Peyer's patch (tissue), 4 donors: ENCODE measurements at regions not wholly inside any gene's neighbourhood (a gene's known extent, or its start where the extent isn't known, plus 50 kb on each side); places are given as distances from the start of the nearest gene placed in this dataset.

Experiments
- POLR2A ChIP-seq, 2 donors: fragments of 450-650 bp; IDR thresholded peaks; one replicate each; pipeline ENCODE4 v1.5.1; 2017; ENCODE audit warnings: antibody characterized with exemption in 2 of 2, mild to moderate bottlenecking in 2 of 2, moderate library complexity in 2 of 2
- TF ChIP-seq, protein P1 (sequence below), 6 experiments: fragments of 450-650 bp in 4 of 6; fragments of 200-600 bp in 2 of 6; sonication (generic) in 1 of 6; IDR thresholded peaks; one replicate each; pipeline ENCODE4 v1.5.1; 2017 to 2019; ENCODE audit warnings: antibody characterized with exemption in 6 of 6, mild to moderate bottlenecking in 3 of 6, moderate library complexity in 1 of 6

DNA sequence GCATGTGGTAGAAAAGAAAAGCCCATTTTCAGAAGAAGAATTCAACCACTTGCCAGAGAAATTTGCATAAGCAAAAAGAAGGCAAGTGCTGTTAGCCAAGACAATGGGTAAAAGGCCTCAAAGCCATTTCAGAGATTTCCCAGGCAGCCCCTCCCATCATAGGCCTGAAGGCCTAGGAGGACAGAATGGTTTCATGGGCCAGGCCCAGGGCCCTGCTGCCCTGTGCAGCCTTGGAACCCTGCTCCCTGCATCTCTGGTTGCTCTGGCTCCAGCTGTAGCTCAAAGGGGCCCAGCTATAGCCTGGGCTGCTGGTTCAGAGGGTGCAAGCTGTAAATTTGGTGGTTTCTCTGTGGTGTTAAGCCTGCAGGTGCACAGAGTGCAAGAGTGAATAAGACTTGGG is 212.8 kb downstream of the EFNB2 start:
- TF ChIP-seq, protein P1, sequence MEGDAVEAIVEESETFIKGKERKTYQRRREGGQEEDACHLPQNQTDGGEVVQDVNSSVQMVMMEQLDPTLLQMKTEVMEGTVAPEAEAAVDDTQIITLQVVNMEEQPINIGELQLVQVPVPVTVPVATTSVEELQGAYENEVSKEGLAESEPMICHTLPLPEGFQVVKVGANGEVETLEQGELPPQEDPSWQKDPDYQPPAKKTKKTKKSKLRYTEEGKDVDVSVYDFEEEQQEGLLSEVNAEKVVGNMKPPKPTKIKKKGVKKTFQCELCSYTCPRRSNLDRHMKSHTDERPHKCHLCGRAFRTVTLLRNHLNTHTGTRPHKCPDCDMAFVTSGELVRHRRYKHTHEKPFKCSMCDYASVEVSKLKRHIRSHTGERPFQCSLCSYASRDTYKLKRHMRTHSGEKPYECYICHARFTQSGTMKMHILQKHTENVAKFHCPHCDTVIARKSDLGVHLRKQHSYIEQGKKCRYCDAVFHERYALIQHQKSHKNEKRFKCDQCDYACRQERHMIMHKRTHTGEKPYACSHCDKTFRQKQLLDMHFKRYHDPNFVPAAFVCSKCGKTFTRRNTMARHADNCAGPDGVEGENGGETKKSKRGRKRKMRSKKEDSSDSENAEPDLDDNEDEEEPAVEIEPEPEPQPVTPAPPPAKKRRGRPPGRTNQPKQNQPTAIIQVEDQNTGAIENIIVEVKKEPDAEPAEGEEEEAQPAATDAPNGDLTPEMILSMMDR (IDR thresholded peaks at IDR 0.05): no peak
- TF ChIP-seq POLR2A (IDR thresholded peaks at IDR 0.05): no peak
